HG02943 (cell line): ENCODE measurements at regions not wholly inside any gene's neighbourhood (a gene's known extent, or its start where the extent isn't known, plus 50 kb on each side); places are given as distances from the start of the nearest gene placed in this dataset.

Experiments used
- ATAC-seq: cut with Tn5 transposase; IDR thresholded peaks from one replicate; pipeline ENCODE4 v1.9.1; 2021; ENCODE audit warnings: mild to moderate bottlenecking, low read depth, moderate library complexity; ENCODE audit not compliant: unreplicated experiment

GRCh38 chr11:104467404-104467803, 303.5 kb upstream of the PDGFD start:
- ATAC-seq: no peak

DNA sequence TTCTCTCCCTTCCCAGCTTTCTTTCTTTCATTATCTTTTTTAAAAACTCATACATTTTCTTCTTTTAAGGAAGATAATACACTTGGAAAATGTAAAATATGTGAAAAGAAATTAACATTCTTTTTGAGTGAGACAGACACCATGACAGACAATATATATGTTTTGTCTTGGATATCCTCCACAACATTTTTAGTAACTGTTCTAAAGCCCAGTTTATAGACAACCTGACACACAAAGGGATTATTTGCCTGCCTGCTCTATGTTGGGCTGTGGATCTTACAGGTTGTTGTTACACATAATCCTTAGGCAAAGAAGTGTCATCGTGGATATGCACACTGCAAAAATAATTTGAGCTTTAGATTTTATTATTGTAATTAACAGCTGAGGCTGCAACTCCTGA, 301.4 kb upstream of the PDGFD start:
- no peak for ATAC-seq

DNA sequence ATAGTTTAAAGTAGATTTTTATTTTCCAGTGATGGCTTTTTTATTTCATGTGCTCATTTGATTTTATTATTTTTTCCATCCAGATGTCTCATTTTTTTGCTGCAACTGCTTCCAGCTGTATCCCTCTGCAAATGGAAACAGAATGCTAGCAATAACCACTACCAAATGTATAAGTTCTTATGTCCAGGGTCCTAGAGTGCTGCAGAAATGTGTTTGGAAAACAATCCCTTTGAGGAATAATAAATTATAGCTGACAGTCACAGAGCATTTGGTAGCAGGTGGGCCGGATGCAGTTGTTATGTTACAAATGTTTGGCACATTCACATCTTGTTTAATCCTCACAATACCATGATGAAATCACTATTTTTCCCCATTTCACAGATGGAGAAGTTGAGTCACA, 300.7 kb upstream of the PDGFD start:
- no peak for ATAC-seq

- no peak for ATAC-seq
These were observed 298.4 kb upstream of the PDGFD start for GRCh38 chr11:104462341-104462740.

GRCh38 chr11:104451197-104451893, 287.4 kb upstream of the PDGFD start:
- no peak for ATAC-seq

DNA sequence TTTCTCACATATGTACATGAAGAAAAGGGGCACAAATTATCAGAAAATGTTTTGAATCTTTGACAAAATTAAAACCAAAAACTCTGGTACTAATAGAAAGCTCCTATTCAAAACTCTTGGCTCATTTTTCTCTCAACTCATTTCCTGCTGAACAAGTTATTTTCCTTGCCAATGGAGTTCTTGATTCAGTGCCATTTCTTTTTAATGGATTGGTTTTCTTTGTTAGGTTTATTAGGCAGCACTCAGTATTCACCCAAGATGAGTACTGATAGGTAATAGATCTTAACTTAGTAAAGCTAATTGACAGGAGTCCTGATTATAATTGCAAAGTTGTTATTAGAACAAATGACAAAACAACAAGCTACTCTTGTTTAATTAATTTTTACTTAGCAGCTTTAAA, 279.4 kb upstream of the PDGFD start:
- ATAC-seq: no peak

- no peak for ATAC-seq
These were observed 278.4 kb upstream of the PDGFD start for GRCh38 chr11:104442321-104442720.

- ATAC-seq: no peak
These were observed 271.5 kb upstream of the PDGFD start for GRCh38 chr11:104435494-104435893.

GRCh38 chr11:104433751-104434150, 269.8 kb upstream of the PDGFD start:
- ATAC-seq: no peak

- ATAC-seq: no peak
These were observed 269.0 kb upstream of the PDGFD start for GRCh38 chr11:104432981-104433380.

DNA sequence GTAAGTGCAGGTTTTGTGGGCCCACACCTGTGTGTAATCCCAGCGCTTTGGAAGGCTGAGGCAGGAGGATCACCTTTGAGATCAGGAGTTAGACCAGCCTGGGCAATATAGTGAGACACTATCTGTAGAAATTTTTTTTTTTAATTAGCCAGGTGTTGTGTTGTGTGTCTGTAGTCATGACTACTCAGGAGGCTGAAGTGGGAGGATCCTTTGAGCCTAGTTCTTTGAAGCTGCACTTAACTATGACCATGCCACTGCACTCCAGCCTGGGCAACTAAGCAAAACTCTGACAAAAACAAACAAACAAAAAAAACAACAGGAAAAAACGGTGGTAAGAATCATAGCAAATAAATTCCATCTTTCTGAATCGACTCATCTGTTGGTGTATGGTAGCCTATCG, 268.6 kb upstream of the PDGFD start:
- no peak for ATAC-seq

- no peak for ATAC-seq
These were observed 258.5 kb upstream of the PDGFD start for GRCh38 chr11:104422324-104422944.

GRCh38 chr11:104410336-104410735, 246.4 kb upstream of the PDGFD start:
- no peak for ATAC-seq

DNA sequence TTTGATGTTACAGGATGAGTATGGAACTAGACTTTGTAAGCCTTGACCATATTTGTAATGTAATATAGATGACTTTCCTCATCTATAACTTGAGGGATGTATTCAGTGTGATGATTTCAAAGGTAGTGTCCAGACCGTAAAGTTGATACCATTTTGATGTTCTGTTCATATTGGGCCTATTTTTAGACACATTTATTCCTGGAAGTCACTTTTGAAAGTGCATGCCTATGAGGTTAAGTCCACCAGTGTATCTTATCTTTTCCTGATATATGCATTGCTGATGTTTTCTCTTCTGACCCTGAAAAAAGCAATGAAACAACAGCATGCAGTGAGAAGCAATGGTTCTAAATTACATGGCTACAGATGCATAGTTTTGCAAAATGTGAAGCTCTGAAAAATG, 244.7 kb upstream of the PDGFD start:
- ATAC-seq: no peak

DNA sequence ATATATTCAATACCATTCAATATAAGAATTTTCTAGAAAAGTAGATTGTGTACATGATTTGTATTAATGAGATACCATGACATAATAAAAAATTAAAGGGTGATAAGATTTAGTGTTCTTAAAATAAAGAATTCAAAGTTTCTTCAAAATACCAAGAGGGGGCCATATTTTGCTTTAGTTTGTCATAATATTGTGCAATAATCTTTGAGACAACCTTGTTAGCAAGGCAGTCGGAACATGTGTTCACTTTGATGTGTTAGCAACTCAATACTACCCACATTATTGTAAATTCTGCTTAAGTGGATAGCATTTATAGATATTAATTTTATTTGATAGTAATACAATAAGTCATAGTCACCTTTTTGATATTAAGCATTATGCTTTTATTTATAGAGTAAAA, 241.3 kb upstream of the PDGFD start:
- ATAC-seq: no peak

GRCh38 chr11:104404231-104405175, 240.6 kb upstream of the PDGFD start:
- no peak for ATAC-seq

DNA sequence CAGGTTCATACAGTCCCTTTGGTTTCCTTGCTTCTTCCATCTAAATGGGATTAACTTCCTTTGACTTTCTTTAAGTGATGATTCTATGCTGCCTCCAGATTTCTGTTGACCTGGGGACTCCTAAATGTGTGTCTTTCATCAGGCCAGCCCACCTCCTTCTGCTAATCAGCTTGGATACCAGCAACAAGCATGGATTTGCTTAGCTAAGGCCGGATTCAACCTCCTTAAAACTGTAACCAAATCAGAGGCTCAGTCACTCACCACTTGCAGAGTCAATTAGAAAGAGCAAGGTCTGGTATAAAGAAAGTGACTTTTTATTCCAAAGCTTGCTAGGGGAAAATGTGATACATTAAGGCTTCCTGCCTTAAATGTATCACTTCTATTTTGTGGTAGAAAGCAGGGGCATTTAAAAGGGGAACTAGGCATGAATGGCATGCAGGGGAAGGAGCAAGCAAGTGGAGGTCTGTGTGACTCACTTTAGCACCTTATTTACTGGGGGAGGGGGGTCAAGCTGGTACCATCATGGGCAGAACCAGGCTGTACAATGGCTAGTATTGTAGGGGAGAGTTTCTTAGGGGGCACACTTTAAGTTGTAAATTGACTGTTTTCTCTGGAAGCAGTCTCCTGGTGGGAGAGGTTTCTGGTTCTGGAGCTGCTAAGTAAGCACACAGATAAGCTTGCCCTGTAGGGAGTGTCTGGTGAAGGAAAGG, 239.0 kb upstream of the PDGFD start:
- ATAC-seq: no peak

DNA sequence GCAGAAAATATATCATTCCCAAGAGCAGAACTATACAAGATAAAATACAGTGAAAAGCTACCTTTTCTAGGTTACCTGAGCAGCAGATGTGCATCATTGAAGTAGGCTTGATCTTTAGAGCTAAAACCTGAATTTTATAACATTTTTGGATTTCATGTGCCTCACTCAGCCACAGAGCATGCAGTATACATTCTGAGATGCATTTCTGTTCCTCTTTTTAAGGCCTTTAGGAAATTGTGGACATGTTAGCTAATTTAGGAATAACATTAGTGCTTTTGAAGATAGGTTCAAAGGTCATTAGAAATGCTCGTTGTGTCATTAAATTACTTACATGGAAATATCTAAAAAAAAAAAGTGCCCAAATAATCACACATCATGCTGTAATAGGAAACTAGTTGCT, 230.6 kb upstream of the PDGFD start:
- no peak for ATAC-seq

- no peak for ATAC-seq
These were observed 226.7 kb upstream of the PDGFD start for GRCh38 chr11:104390651-104391050.

DNA sequence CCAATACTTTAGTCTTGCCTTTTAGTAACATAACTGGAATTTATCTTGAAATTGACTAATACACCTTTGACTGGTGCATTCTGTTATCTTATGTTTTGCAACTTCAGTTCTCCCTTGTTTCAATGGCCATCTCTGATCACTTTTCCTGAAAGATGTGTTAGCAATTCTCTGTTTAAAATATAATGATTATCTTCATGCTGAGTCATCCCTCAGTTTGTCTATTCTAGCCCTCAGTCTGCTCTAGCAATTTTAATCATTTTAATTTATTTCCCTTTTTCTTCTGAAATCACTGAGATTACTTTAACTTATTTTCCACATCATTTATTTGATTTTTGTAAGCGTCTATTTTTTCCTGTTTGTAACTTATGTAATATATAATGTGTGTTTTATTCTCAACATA, 221.9 kb upstream of the PDGFD start:
- ATAC-seq: no peak

DNA sequence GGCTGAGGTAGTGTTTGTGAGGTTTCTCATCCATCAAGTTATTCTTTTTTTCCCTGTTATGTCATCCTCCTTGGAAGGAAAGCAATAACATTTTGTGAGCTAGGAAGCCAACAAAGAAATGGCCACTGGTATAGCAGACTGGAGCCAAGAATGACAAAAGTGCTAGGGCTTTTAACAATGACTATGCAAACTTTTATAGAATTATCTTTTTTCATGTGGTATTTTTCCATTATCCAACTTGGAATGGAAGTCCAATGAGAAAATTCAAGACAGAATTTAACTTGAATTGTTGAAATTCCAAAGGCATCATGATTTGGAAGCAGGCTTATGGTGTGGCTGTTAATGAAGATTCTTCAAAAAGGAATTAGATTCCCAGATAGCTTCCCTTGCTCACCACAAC, 216.4 kb upstream of the PDGFD start:
- no peak for ATAC-seq
